HG03439 (cell line): ENCODE measurements at regions not wholly inside any gene's neighbourhood (a gene's known extent, or its start where the extent isn't known, plus 50 kb on each side); places are given as distances from the start of the nearest gene placed in this dataset.
"Not testable (repeated sequence)": the region's sequence is repeated elsewhere in the genome, so short reads cannot be mapped to it uniquely, and the experiment has no call there.

Experiments
- ATAC-seq: cut with Tn5 transposase; IDR thresholded peaks from one replicate; pipeline ENCODE4 v1.9.1; 2021; ENCODE audit warnings: mild to moderate bottlenecking, moderate library complexity; ENCODE audit not compliant: unreplicated experiment

GRCh38 chr20:47899313-47899712 is 114.0 kb upstream of the SULF2 start:
- ATAC-seq = not testable (repeated sequence)

GRCh38 chr20:47897461-47897860 is 112.2 kb upstream of the SULF2 start:
- no peak for ATAC-seq

GRCh38 chr20:47892681-47893080 is 107.4 kb upstream of the SULF2 start:
- not testable (repeated sequence) for ATAC-seq

- ATAC-seq = not testable (repeated sequence)
Observed at GRCh38 chr20:47890708-47891107, 105.4 kb upstream of the SULF2 start.

- ATAC-seq = not testable (repeated sequence)
Observed at GRCh38 chr20:47889751-47890150, 104.5 kb upstream of the SULF2 start.

GRCh38 chr20:47888351-47888750 is 103.1 kb upstream of the SULF2 start:
- no peak for ATAC-seq

- no peak for ATAC-seq
Observed at GRCh38 chr20:47887477-47888080, 102.3 kb upstream of the SULF2 start.

- no peak for ATAC-seq
Observed at GRCh38 chr20:47887064-47887463, 101.8 kb upstream of the SULF2 start.

- no peak for ATAC-seq
Observed at GRCh38 chr20:47886454-47887041, 101.3 kb upstream of the SULF2 start.

- no peak for ATAC-seq
Observed at GRCh38 chr20:47885909-47886453, 100.7 kb upstream of the SULF2 start.

- ATAC-seq = not testable (repeated sequence)
Observed at GRCh38 chr20:47883940-47884339, 98.7 kb upstream of the SULF2 start.

GRCh38 chr20:47883186-47883585 is 97.9 kb upstream of the SULF2 start:
- no peak for ATAC-seq

GRCh38 chr20:47879771-47880170 is 94.5 kb upstream of the SULF2 start:
- no peak for ATAC-seq

- no peak for ATAC-seq
Observed at GRCh38 chr20:47878601-47879027, 93.3 kb upstream of the SULF2 start.

- ATAC-seq = no peak
Observed at GRCh38 chr20:47876311-47877088, 91.2 kb upstream of the SULF2 start.

GRCh38 chr20:47875297-47876025 is 90.2 kb upstream of the SULF2 start:
- no peak for ATAC-seq

- ATAC-seq = no peak
Observed at GRCh38 chr20:47872341-47872740, 87.1 kb upstream of the SULF2 start.

GRCh38 chr20:47870475-47870874 is 85.2 kb upstream of the SULF2 start:
- ATAC-seq = no peak

- ATAC-seq = no peak
Observed at GRCh38 chr20:47868744-47869143, 83.5 kb upstream of the SULF2 start.

- ATAC-seq = no peak
Observed at GRCh38 chr20:47868236-47868635, 83.0 kb upstream of the SULF2 start.

GRCh38 chr20:47867831-47868230 is 82.5 kb upstream of the SULF2 start:
- ATAC-seq = no peak
